Right lobe of liver (tissue), 4 donors: ENCODE measurements at regions not wholly inside any gene's neighbourhood (a gene's known extent, or its start where the extent isn't known, plus 50 kb on each side); places are given as distances from the start of the nearest gene placed in this dataset.

ENCODE experiments used
- POLR2A ChIP-seq: fragments of 450-650 bp; IDR thresholded peaks from one replicate; pipeline ENCODE4 v1.6.1; 2017; ENCODE audit warnings: antibody characterized with exemption, mild to moderate bottlenecking
- TF ChIP-seq, protein P1 (sequence below), 4 donors: fragments of 200-600 bp in 3 of 4; fragments of 450-650 bp in 1 of 4; IDR thresholded peaks; one replicate each; pipeline versions ENCODE4 v1.5.1 to v1.8.0; 2016 to 2022; ENCODE audit warnings: antibody characterized with exemption in 4 of 4, mild to moderate bottlenecking in 2 of 4
- donor health status: DM: no; HTN: no; CAD: no.
- donor health status: DM: no; HTN: no; CAD: no.
- donor health status: DM: no; HTN: yes; CAD: no.

DNA sequence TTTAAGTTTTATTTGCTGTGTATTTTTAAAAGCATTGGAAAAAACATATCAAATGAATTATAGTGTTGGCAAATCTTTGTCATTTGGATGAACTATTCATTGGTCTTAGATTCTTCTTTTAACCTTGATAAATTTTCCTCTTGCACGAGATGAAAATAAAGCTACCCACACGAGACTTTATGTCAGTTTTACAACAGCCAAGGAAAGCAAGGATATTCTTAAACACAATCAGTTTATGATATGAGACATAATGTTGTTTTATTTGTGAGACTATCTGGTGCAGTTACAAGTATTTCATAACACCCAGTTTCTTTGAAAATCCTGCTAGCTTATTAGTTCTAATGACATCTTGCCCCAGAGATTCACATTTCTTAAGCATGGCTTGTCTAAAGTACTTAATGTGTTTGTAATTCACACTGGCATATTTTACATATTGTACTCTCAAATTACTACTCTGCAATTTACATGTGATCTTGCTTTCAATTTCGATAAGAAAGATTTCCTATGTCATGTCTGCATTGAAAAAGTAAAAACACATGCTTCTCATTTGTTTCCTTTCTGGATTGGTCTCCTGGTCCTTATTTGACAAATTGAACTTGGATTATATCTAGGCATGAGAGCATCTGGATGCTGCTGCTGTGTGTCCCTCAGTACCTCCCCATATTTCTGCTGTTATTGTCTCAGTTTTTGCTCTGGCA lies 955.5 kb upstream of the PCDH9 start:
- TF ChIP-seq, protein P1, sequence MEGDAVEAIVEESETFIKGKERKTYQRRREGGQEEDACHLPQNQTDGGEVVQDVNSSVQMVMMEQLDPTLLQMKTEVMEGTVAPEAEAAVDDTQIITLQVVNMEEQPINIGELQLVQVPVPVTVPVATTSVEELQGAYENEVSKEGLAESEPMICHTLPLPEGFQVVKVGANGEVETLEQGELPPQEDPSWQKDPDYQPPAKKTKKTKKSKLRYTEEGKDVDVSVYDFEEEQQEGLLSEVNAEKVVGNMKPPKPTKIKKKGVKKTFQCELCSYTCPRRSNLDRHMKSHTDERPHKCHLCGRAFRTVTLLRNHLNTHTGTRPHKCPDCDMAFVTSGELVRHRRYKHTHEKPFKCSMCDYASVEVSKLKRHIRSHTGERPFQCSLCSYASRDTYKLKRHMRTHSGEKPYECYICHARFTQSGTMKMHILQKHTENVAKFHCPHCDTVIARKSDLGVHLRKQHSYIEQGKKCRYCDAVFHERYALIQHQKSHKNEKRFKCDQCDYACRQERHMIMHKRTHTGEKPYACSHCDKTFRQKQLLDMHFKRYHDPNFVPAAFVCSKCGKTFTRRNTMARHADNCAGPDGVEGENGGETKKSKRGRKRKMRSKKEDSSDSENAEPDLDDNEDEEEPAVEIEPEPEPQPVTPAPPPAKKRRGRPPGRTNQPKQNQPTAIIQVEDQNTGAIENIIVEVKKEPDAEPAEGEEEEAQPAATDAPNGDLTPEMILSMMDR (IDR thresholded peaks at IDR 0.05) = no peak
- TF ChIP-seq POLR2A = no peak
